ENCODE measurements at regions not wholly inside any gene's neighbourhood (a gene's known extent, or its start where the extent isn't known, plus 50 kb on each side); places are given as distances from the start of the nearest gene placed in this dataset.
"Not testable (repeated sequence)": the region's sequence is repeated elsewhere in the genome, so short reads cannot be mapped to it uniquely, and the experiment has no call there.

GRCh38 chr3:51588724-51589123, 50.2 kb downstream of the RAD54L2 start:
- 86 to 94% methylated on average over 3 of the region's 4 CpGs for WGBS, 2 experiments (ENCODE audit: insufficient coverage in 2 of 2)
- Histone ChIP-seq H3K27ac (ENCODE audit: low read depth, low read length, severe bottlenecking) (no peak overlapping the region), H3K4me3 (ENCODE audit: extremely low read depth, insufficient read depth, low read length, poor library complexity, severe bottlenecking) (no peak overlapping the region), H3K36me3 (ENCODE audit: control insufficient read depth, insufficient read depth, low read length) (peaks cover 48% of the 10 kb centered on the region), H3K9me3 (ENCODE audit: control insufficient read depth, low read length) (no peaks in the 10 kb centered on the region), H3K4me1 (ENCODE audit: control insufficient read depth, insufficient read depth, low read length, poor library complexity, severe bottlenecking) (no peaks in the 10 kb centered on the region)

- H3K27ac ChIP-seq (ENCODE audit: low read depth, low read length, severe bottlenecking) = no peak overlapping the region
- 92 to 98% methylated on average over 3 to 5 of the region's 5 CpGs for WGBS, 2 experiments (ENCODE audit: insufficient coverage in 2 of 2)
- H3K4me1 ChIP-seq (ENCODE audit: control insufficient read depth, insufficient read depth, low read length, poor library complexity, severe bottlenecking) = no peaks in the 10 kb centered on the region
- no peaks in the 10 kb centered on the region for H3K9me3 ChIP-seq (ENCODE audit: control insufficient read depth, low read length)
- H3K36me3 ChIP-seq (ENCODE audit: control insufficient read depth, insufficient read depth, low read length) = peaks cover 60% of the 10 kb centered on the region
- H3K4me3 ChIP-seq (ENCODE audit: extremely low read depth, insufficient read depth, low read length, poor library complexity, severe bottlenecking) = no peak overlapping the region
Observed at GRCh38 chr3:51591231-51591630, 52.7 kb downstream of the RAD54L2 start.

GRCh38 chr3:51593697-51594096, 55.2 kb downstream of the RAD54L2 start:
- 100% methylated on average over 3 of the region's 4 CpGs; no CpG with 5 or more reads in 1 of the 2 experiments for WGBS, 2 experiments (ENCODE audit: insufficient coverage in 2 of 2)
- no peak overlapping the region for H3K4me3 ChIP-seq (ENCODE audit: extremely low read depth, insufficient read depth, low read length, poor library complexity, severe bottlenecking)
- no peaks in the 10 kb centered on the region for H3K9me3 ChIP-seq (ENCODE audit: control insufficient read depth, low read length)
- no peaks in the 10 kb centered on the region for H3K4me1 ChIP-seq (ENCODE audit: control insufficient read depth, insufficient read depth, low read length, poor library complexity, severe bottlenecking)
- H3K36me3 ChIP-seq (ENCODE audit: control insufficient read depth, insufficient read depth, low read length) = peaks cover 60% of the 10 kb centered on the region
- no peak overlapping the region for H3K27ac ChIP-seq (ENCODE audit: low read depth, low read length, severe bottlenecking)

- not testable (repeated sequence) for H3K27ac ChIP-seq (ENCODE audit: low read depth, low read length, severe bottlenecking); H3K9me3 ChIP-seq (ENCODE audit: control insufficient read depth, low read length); H3K4me1 ChIP-seq (ENCODE audit: control insufficient read depth, insufficient read depth, low read length, poor library complexity, severe bottlenecking); H3K4me3 ChIP-seq (ENCODE audit: extremely low read depth, insufficient read depth, low read length, poor library complexity, severe bottlenecking)
- H3K36me3 ChIP-seq (ENCODE audit: control insufficient read depth, insufficient read depth, low read length) = peaks cover 25% of the 10 kb centered on the region
- WGBS, 2 experiments (ENCODE audit: insufficient coverage in 2 of 2) = 97 to 98% methylated on average over 6 to 8 of the region's 8 CpGs
Observed at GRCh38 chr3:51599638-51600037, 61.1 kb downstream of the RAD54L2 start.

GRCh38 chr3:51604212-51604611, 65.7 kb downstream of the RAD54L2 start:
- Histone ChIP-seq H3K27ac (ENCODE audit: low read depth, low read length, severe bottlenecking) (no peak overlapping the region), H3K4me3 (ENCODE audit: extremely low read depth, insufficient read depth, low read length, poor library complexity, severe bottlenecking) (no peak overlapping the region), H3K4me1 (ENCODE audit: control insufficient read depth, insufficient read depth, low read length, poor library complexity, severe bottlenecking) (no peaks in the 10 kb centered on the region), H3K36me3 (ENCODE audit: control insufficient read depth, insufficient read depth, low read length) (peaks cover 10% of the 10 kb centered on the region), H3K9me3 (ENCODE audit: control insufficient read depth, low read length) (no peaks in the 10 kb centered on the region)
- WGBS, 2 experiments (ENCODE audit: insufficient coverage in 2 of 2) = 100% methylated on average over 1 of the region's 1 CpG

- 89 to 97% methylated on average over 3 of the region's 3 CpGs for WGBS, 2 experiments (ENCODE audit: insufficient coverage in 2 of 2)
- Histone ChIP-seq H3K27ac (ENCODE audit: low read depth, low read length, severe bottlenecking) (no peak overlapping the region), H3K36me3 (ENCODE audit: control insufficient read depth, insufficient read depth, low read length) (peaks cover 7% of the 10 kb centered on the region), H3K4me3 (ENCODE audit: extremely low read depth, insufficient read depth, low read length, poor library complexity, severe bottlenecking) (no peak overlapping the region), H3K9me3 (ENCODE audit: control insufficient read depth, low read length) (no peaks in the 10 kb centered on the region), H3K4me1 (ENCODE audit: control insufficient read depth, insufficient read depth, low read length, poor library complexity, severe bottlenecking) (no peaks in the 10 kb centered on the region)
Observed at GRCh38 chr3:51605938-51606337, 65.1 kb upstream of the TEX264 start.

GRCh38 chr3:51606871-51607270, 64.2 kb upstream of the TEX264 start:
- not testable (repeated sequence) for H3K4me3 ChIP-seq (ENCODE audit: extremely low read depth, insufficient read depth, low read length, poor library complexity, severe bottlenecking); H3K27ac ChIP-seq (ENCODE audit: low read depth, low read length, severe bottlenecking); H3K9me3 ChIP-seq (ENCODE audit: control insufficient read depth, low read length); H3K36me3 ChIP-seq (ENCODE audit: control insufficient read depth, insufficient read depth, low read length); H3K4me1 ChIP-seq (ENCODE audit: control insufficient read depth, insufficient read depth, low read length, poor library complexity, severe bottlenecking)
- no CpG with 5 or more reads among the region's 4 CpGs for WGBS, 2 experiments (ENCODE audit: insufficient coverage in 2 of 2)

GRCh38 chr3:51607591-51608325, 63.3 kb upstream of the TEX264 start:
- H3K36me3 ChIP-seq (ENCODE audit: control insufficient read depth, insufficient read depth, low read length); H3K9me3 ChIP-seq (ENCODE audit: control insufficient read depth, low read length); H3K27ac ChIP-seq (ENCODE audit: low read depth, low read length, severe bottlenecking); H3K4me1 ChIP-seq (ENCODE audit: control insufficient read depth, insufficient read depth, low read length, poor library complexity, severe bottlenecking); H3K4me3 ChIP-seq (ENCODE audit: extremely low read depth, insufficient read depth, low read length, poor library complexity, severe bottlenecking): not testable (repeated sequence)
- 98 to 99% methylated on average over 22 to 32 of the region's 57 CpGs for WGBS, 2 experiments (ENCODE audit: insufficient coverage in 2 of 2)

GRCh38 chr3:51610708-51611107, 60.3 kb upstream of the TEX264 start:
- Histone ChIP-seq H3K36me3 (ENCODE audit: control insufficient read depth, insufficient read depth, low read length) (peaks cover 6% of the 10 kb centered on the region), H3K27ac (ENCODE audit: low read depth, low read length, severe bottlenecking) (no peak overlapping the region), H3K4me1 (ENCODE audit: control insufficient read depth, insufficient read depth, low read length, poor library complexity, severe bottlenecking) (no peaks in the 10 kb centered on the region), H3K4me3 (ENCODE audit: extremely low read depth, insufficient read depth, low read length, poor library complexity, severe bottlenecking) (no peak overlapping the region), H3K9me3 (ENCODE audit: control insufficient read depth, low read length) (no peaks in the 10 kb centered on the region)
- WGBS, 2 experiments (ENCODE audit: insufficient coverage in 2 of 2) = no CpG with 5 or more reads among the region's 1 CpG

GRCh38 chr3:51617597-51617996, 53.5 kb upstream of the TEX264 start:
- Histone ChIP-seq H3K4me1 (ENCODE audit: control insufficient read depth, insufficient read depth, low read length, poor library complexity, severe bottlenecking) (no peaks in the 10 kb centered on the region), H3K27ac (ENCODE audit: low read depth, low read length, severe bottlenecking) (no peak overlapping the region), H3K9me3 (ENCODE audit: control insufficient read depth, low read length) (no peaks in the 10 kb centered on the region), H3K4me3 (ENCODE audit: extremely low read depth, insufficient read depth, low read length, poor library complexity, severe bottlenecking) (no peak overlapping the region), H3K36me3 (ENCODE audit: control insufficient read depth, insufficient read depth, low read length) (no peaks in the 10 kb centered on the region)
- WGBS, 2 experiments (ENCODE audit: insufficient coverage in 2 of 2) = 100% methylated on average over 2 of the region's 3 CpGs; no CpG with 5 or more reads in 1 of the 2 experiments

- not testable (repeated sequence) for H3K36me3 ChIP-seq (ENCODE audit: control insufficient read depth, insufficient read depth, low read length); H3K4me3 ChIP-seq (ENCODE audit: extremely low read depth, insufficient read depth, low read length, poor library complexity, severe bottlenecking); H3K9me3 ChIP-seq (ENCODE audit: control insufficient read depth, low read length); H3K27ac ChIP-seq (ENCODE audit: low read depth, low read length, severe bottlenecking); H3K4me1 ChIP-seq (ENCODE audit: control insufficient read depth, insufficient read depth, low read length, poor library complexity, severe bottlenecking)
- WGBS, 2 experiments (ENCODE audit: insufficient coverage in 2 of 2) = 89 to 95% methylated on average over 5 to 8 of the region's 8 CpGs
Observed at GRCh38 chr3:51618038-51618437, 53.0 kb upstream of the TEX264 start.

Measured in mesodermal cell (in vitro differentiated cells).